DMS153 treated with DMSO at 0.1 percent for 48 hours (cell line): ENCODE measurements at regions not wholly inside any gene's neighbourhood (a gene's known extent, or its start where the extent isn't known, plus 50 kb on each side); places are given as distances from the start of the nearest gene placed in this dataset.
A peak's percentile ranks its signal among the peaks of the same experiment; 100 is the strongest.

Experiments
- DNase-seq: peaks from one replicate; lab custom pipeline; 2025; ENCODE audit not compliant: unreplicated experiment; lab: John Stamatoyannopoulos, UW

DNA sequence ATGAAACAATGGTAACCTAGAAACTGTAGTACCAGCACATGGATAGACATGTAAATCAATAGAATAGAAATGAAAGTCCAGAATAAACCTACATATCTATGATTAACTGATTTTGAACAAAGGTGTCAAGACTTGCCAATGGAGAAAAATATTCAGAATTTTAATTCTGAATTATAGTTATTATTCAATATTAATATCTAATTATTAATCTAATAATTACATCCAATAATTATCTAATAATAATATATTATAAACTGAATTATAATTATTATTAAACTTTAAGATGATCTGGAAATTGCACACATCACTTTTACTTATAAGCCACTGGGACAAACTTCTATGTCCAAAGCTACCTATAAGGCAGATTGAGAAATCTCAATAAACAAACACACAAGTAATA, 1365.2 kb upstream of the ADGRL3 start:
- no peak for DNase-seq

DNA sequence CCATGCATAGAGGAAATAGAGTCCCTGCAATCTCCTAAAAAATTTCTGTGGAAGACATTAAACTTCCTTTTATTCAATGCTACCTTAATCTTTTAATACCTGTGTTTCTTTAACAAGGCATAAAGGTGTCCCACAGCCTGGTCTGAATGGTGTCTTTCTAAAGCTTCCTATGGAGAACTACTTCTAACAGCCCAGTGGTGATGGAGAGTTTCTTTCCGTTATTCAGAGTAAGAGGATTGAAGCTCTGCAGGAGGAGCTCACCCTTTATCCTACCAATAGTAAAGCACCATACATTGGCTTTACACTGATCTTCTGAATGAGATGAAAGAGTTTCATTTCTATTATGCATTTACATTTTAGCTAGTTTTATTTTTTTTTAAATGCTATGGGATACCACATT, 1362.4 kb upstream of the ADGRL3 start:
- DNase-seq, result no peak

- DNase-seq, result no peak
Observed at GRCh38 chr4:59838236-59838635, 1361.9 kb upstream of the ADGRL3 start.

- no peak for DNase-seq
Observed at GRCh38 chr4:59841698-59842097, 1358.4 kb upstream of the ADGRL3 start.

GRCh38 chr4:59848457-59848856, 1351.7 kb upstream of the ADGRL3 start:
- no peak for DNase-seq

DNA sequence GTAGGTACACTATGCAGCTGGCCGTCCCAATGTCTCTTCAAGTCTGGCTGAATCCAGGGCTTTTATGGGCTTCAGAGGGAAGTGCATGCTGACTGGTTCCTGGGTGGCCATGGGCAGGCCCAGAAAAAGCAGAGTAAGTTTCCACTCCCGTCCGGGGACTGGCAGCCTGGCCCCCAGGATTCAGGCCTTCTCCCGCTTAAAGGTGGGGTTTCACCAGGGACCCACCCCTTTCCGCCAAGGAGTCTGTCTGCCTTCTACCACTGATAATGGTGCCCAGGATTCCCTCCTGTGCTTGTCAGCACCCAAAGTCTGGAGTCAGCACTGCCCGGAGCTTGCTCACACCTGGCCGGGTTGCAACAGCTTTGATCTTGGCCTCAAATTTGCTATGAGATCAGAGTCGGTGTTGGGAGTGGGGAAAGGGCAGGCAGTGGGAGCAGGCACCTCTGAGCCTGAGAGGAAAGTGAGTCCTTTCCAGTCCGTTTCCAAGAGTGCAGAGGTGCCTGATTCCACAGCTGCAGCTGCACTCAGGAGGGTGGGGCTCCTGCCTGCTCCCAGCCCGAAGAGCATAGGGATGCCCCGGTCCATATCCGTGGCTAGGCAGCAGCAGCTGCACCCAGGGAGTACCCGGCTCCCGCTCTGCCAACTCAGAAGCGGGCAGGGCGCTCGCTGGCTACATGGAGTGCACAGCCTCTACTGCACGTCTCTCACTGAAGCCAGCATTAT, 1344.3 kb upstream of the ADGRL3 start:
- no peak for DNase-seq

DNA sequence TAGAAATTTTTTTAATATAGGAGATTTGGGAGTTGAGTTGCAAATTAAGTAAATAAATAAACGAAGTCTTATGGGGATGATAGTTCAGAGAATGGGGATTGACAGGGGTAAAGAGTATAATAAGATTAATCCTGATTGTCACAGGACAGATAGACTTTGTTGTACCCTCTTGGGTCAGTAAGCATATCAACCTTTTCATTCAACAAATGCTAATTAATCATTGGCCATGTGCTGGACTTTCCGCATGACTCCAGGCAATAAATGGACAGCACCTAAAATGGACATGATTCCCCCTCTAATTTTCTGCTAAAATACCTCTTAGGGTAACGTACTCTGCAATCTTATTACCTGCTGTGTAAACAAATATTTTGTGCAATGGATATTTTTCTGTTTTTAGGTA, 1331.1 kb upstream of the ADGRL3 start:
- DNase-seq, result no peak

DNA sequence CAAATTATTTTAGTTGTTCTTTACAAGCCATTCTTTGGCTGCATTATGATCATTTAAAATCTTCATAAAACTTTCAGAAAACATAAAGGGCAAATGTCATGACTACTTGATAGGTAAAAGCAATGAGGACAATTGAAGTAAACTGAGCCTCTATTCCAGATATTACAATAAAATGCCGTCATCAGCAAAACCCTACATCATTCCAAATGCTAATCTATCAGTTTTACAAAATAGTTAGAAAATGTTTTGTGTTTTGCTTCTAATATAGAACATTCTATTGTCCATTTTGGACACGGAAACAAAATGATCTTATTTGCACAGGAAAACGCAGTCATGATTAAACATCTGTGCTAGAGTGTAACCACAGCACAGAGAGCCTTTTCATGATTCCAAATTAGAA, 1330.6 kb upstream of the ADGRL3 start:
- no peak for DNase-seq

DNA sequence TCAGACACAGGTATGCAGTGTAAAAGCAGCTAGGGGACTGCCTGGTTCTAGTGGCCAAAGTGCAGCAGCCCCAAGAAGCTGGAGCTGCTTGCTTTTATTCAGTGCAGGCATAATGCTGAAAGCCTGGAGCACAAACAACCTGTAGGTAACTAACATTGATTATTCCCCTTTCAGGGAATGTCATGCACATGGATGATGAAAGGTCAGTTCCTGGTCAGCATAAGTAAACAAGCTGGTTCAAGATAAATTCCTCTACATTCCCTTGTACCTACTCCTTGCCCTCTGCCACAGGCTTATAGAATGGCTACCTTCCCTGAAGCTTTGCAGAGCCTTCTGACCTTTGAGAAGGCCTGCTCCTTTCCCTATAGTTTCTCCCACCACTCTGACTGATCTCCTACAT, 1318.5 kb upstream of the ADGRL3 start:
- no peak for DNase-seq

DNA sequence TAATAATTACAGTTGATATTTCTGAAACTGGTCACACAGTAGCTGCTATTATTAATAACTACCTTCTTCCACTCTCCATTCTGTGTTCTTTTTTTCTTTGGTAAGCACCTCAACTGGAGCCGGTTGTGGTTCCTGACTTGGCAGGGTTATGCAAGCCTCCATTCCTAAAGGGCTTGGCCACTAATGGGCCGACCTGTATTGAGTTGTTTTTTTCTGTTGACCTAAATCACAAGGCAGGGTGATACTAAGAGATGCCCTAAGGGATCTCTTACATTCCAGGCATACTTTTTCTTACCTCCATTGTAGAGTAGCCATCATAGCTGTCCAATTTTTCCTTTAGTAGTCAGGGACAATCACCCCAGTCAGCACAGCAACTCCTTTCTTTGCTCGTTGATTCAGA, 1295.8 kb upstream of the ADGRL3 start:
- DNase-seq, result no peak

DNA sequence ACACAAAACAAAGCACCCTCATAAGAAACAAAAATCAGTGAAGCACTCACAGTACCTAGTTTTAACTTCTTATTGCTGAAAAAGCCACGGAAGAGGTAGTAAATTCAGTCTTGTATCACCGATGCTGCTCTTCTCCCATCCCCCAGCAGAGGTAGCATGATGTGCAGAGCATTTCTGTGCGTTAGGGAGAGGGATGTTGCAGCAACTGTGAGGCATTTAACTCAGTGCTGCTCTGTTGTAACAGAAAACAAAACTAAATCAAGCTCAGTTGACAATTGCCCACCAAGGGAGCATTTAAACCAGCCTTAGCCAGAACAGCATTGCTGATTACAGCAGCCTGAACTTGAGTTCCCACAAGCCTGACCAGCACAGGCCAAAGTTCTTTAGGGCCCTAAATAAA, 1279.7 kb upstream of the ADGRL3 start:
- DNase-seq, result no peak

- DNase-seq, result no peak
Observed at GRCh38 chr4:59925290-59925689, 1274.8 kb upstream of the ADGRL3 start.

DNA sequence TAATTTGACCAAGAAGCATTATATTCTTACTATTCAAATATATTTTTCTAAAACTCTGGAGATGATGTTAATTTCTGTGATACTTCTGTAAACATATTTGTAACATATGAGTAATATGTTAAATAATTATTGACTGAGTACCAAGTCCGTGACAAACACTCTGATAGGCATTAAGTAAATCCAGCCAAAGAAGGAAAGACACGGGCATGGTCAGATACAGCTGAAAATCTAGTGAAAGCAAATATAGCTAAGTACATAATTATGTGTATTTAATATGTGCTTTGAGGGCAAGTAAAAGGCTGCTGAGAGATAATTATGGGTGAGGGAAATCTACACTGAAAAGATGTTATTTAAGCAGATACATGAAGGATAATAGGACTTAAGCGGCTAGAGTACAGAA, 1263.6 kb upstream of the ADGRL3 start:
- DNase-seq, result peak; percentile 9

DNA sequence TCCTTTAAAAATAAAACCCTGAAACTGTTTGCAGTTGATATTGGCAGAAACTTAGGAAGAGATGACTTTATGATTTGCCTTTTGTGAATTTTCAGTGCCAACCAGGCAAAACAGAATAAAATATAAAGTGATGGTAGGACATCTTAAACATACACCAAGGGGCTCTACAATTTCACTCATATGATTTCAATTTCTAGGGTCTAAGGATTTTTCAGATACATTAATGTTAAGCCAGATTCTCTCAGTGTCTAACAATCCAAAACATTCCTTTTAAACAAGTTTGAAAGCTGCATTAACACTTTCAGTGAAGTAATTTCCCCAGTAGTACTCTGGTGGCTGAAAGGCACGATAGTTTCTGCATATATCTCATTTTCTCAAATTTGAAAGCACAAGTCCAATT, 1262.0 kb upstream of the ADGRL3 start:
- no peak for DNase-seq

GRCh38 chr4:59945277-59945676, 1254.8 kb upstream of the ADGRL3 start:
- DNase-seq, result no peak

- DNase-seq, result no peak
Observed at GRCh38 chr4:59945716-59946115, 1254.4 kb upstream of the ADGRL3 start.

- no peak for DNase-seq
Observed at GRCh38 chr4:59956366-59956765, 1243.8 kb upstream of the ADGRL3 start.

- DNase-seq, result no peak
Observed at GRCh38 chr4:59960143-59960542, 1240.0 kb upstream of the ADGRL3 start.

DNA sequence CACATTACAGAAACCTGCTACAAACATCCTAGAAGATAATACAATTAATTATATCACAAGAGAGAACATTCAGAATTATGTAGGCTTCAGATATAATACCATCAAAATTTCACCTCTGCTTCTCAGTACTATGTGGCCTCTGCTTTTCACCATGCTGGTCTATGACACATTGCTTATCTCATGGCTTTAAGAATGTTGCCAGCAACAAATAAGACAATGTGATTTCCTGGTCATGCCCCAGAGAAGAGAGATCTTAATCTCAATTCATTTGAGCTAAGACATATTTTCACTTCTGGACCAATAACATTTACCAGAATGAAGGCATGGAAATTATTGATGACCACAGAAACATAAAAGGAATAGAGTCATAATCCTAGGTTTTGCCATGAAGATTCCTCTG, 1233.4 kb upstream of the ADGRL3 start:
- DNase-seq, result no peak

DNA sequence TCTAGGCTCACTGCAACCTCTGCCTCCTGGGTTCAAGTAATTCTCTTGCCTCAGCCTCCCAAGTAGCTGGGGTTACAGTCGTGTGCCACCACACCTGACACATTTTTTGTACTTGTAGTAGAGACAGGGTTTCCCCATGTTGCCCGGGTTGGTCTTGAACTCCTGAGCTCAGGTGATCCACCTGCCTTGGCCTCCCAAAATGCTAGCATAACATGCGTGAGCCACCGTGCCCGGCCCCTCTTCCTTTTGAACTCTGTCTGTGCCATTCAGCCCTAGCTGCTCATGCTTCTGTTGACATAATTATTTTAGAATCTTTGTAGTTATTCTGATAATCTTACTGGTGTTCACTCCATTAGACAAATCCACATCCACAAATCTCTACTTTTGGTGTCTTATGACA, 1231.3 kb upstream of the ADGRL3 start:
- no peak for DNase-seq

GRCh38 chr4:59969909-59970308, 1230.2 kb upstream of the ADGRL3 start:
- DNase-seq, result no peak

DNA sequence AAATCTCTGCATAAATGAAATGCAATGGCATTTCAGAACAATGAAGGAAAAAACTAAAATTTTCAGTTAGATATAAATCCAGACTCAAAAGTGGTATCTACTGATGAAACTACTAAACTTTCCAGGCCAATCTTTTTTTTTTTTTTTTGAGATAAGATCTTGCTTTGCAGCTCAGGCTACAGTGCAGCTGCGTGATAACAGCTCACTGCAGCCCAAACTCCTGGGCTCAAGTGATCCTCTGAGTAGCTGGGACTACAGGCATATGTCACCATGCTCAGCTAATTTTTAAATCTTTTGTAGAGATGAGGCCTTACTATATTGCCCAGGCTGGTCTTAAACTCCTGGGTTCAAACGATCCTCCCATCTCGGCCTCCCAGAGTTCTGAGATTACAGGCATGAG, 1228.2 kb upstream of the ADGRL3 start:
- DNase-seq, result no peak

DNA sequence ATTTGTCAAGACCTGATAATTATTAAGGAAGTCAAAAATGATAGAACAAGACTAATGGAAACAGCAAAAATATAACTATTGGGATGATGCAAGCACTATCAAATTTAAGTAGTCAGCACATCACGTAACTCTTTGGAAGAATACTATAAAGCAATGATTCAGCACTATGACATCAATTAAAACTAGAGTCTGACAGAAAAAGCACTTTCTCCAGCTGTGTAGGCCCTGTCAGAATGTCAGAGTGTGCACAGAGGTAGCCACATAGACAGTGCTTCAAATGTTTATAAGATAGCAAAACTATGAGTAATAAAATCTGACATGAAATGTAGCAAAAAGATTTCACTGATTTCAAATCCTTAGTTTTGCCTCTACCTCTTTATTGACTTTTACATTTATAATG, 1226.6 kb upstream of the ADGRL3 start:
- no peak for DNase-seq

- no peak for DNase-seq
Observed at GRCh38 chr4:59979061-59979460, 1221.1 kb upstream of the ADGRL3 start.
